Dermis microvascular lymphatic vessel endothelial cell (primary cell): ENCODE measurements at regions not wholly inside any gene's neighbourhood (a gene's known extent, or its start where the extent isn't known, plus 50 kb on each side); places are given as distances from the start of the nearest gene placed in this dataset.

Experiments used
- DNase-seq, 2 donors: peaks; one replicate each; pipeline versions ENCODE4 v3.0.0 to v3.0.0-alpha.2; 2010; ENCODE audit warnings: low read depth in 2 of 2

- no peak for DNase-seq
Measured at GRCh38 chr6:146865756-146866379, 267.1 kb downstream of the ADGB start.

- DNase-seq = no peak
Measured at GRCh38 chr6:146866731-146867414, 268.1 kb downstream of the ADGB start.

GRCh38 chr6:146868671-146869209 lies 270.0 kb downstream of the ADGB start:
- no peak for DNase-seq

GRCh38 chr6:146870760-146871159 lies 272.0 kb downstream of the ADGB start:
- no peak for DNase-seq

GRCh38 chr6:146871611-146872425 lies 273.0 kb downstream of the ADGB start:
- DNase-seq = no peak

GRCh38 chr6:146872426-146872785 lies 273.6 kb downstream of the ADGB start:
- DNase-seq = no peak

GRCh38 chr6:146874278-146875018 lies 275.7 kb downstream of the ADGB start:
- no peak for DNase-seq

- no peak for DNase-seq
Measured at GRCh38 chr6:146875927-146876270, 277.1 kb downstream of the ADGB start.

GRCh38 chr6:146876271-146877151 lies 277.7 kb downstream of the ADGB start:
- no peak for DNase-seq

- DNase-seq = no peak
Measured at GRCh38 chr6:146878168-146878951, 279.6 kb downstream of the ADGB start.

GRCh38 chr6:146878952-146879340 lies 280.2 kb downstream of the ADGB start:
- DNase-seq = no peak

GRCh38 chr6:146879406-146880117 lies 280.8 kb downstream of the ADGB start:
- DNase-seq = no peak

GRCh38 chr6:146881228-146882181 lies 282.7 kb downstream of the ADGB start:
- DNase-seq = no peak

- no peak for DNase-seq
Measured at GRCh38 chr6:146883640-146884531, 285.1 kb downstream of the ADGB start.

- DNase-seq = no peak
Measured at GRCh38 chr6:146884728-146885127, 286.0 kb downstream of the ADGB start.

- DNase-seq = no peak
Measured at GRCh38 chr6:146885708-146886457, 287.1 kb downstream of the ADGB start.
